Ammon's horn (tissue), 1 donor: ENCODE measurements at regions not wholly inside any gene's neighbourhood (a gene's known extent, or its start where the extent isn't known, plus 50 kb on each side); places are given as distances from the start of the nearest gene placed in this dataset.

Experiments used
- DNase-seq: peaks from one replicate; pipeline ENCODE4 v3.0.0-alpha.2; 2016; ENCODE audit warnings: low spot score

- DNase-seq: peak; percentile 38
Measured at GRCh38 chrX:63993936-63994335, 208.9 kb upstream of the ARHGEF9 start.

GRCh38 chrX:63985906-63986305 is 200.9 kb upstream of the ARHGEF9 start:
- no peak for DNase-seq

- DNase-seq: no peak
Measured at GRCh38 chrX:63979480-63979879, 194.5 kb upstream of the ARHGEF9 start.

- no peak for DNase-seq
Measured at GRCh38 chrX:63967551-63967950, 182.5 kb upstream of the ARHGEF9 start.

- no peak for DNase-seq
Measured at GRCh38 chrX:63963095-63963784, 178.2 kb upstream of the ARHGEF9 start.

GRCh38 chrX:63961964-63962363 is 176.9 kb upstream of the ARHGEF9 start:
- DNase-seq: no peak

GRCh38 chrX:63959975-63960374 is 175.0 kb upstream of the ARHGEF9 start:
- DNase-seq: no peak

- DNase-seq: no peak
Measured at GRCh38 chrX:63958134-63958865, 173.3 kb upstream of the ARHGEF9 start.

- DNase-seq: no peak
Measured at GRCh38 chrX:63935835-63936234, 150.8 kb upstream of the ARHGEF9 start.

GRCh38 chrX:63934791-63935190 is 149.8 kb upstream of the ARHGEF9 start:
- DNase-seq: no peak

- no peak for DNase-seq
Measured at GRCh38 chrX:63934160-63934559, 149.1 kb upstream of the ARHGEF9 start.

GRCh38 chrX:63932907-63933306 is 147.9 kb upstream of the ARHGEF9 start:
- no peak for DNase-seq

- DNase-seq: no peak
Measured at GRCh38 chrX:63932006-63932405, 147.0 kb upstream of the ARHGEF9 start.

GRCh38 chrX:63930140-63930539 is 145.1 kb upstream of the ARHGEF9 start:
- no peak for DNase-seq

- no peak for DNase-seq
Measured at GRCh38 chrX:63929608-63930007, 144.6 kb upstream of the ARHGEF9 start.

- no peak for DNase-seq
Measured at GRCh38 chrX:63927848-63928247, 142.8 kb upstream of the ARHGEF9 start.

GRCh38 chrX:63922221-63922620 is 137.2 kb upstream of the ARHGEF9 start:
- DNase-seq: no peak

GRCh38 chrX:63920875-63921274 is 135.9 kb upstream of the ARHGEF9 start:
- peak; percentile 2 for DNase-seq

GRCh38 chrX:63919081-63919480 is 134.1 kb upstream of the ARHGEF9 start:
- DNase-seq: no peak

- peak; percentile 9 for DNase-seq
Measured at GRCh38 chrX:63918611-63919010, 133.6 kb upstream of the ARHGEF9 start.

- peak; percentile 2 for DNase-seq
Measured at GRCh38 chrX:63917296-63917695, 132.3 kb upstream of the ARHGEF9 start.

- DNase-seq: no peak
Measured at GRCh38 chrX:63913719-63914118, 128.7 kb upstream of the ARHGEF9 start.

GRCh38 chrX:63889001-63889400 is 104.0 kb upstream of the ARHGEF9 start:
- DNase-seq: no peak
